H1 (cell line): ENCODE measurements at regions not wholly inside any gene's neighbourhood (a gene's known extent, or its start where the extent isn't known, plus 50 kb on each side); places are given as distances from the start of the nearest gene placed in this dataset.

Source experiments
- ASH2L ChIP-seq: fragments of 200-600, 300-600 bp; sonication (generic); IDR thresholded peaks from one replicate; pipeline ENCODE4 v1.7.1; 2017; ENCODE audit warnings: low read length
- ATF2 ChIP-seq: IDR thresholded peaks from 2 replicates; pipeline ENCODE4 v1.6.1; 2012; ENCODE audit warnings: low read length, inconsistent platforms
- CTCF ChIP-seq, 3 experiments: IDR thresholded peaks; 1 replicate in 2 of 3; 2 replicates in 1 of 3; pipeline versions ENCODE4 v1.5.1 to v1.6.1; 2011; ENCODE audit warnings: low read length in 3 of 3, mild to moderate bottlenecking in 3 of 3, inconsistent platforms in 2 of 3, low read depth in 1 of 3, moderate library complexity in 1 of 3; ENCODE audit not compliant: insufficient read depth in 1 of 3; ENCODE audit errors: control extremely low read depth in 1 of 3
- EP300 ChIP-seq, 2 experiments: IDR thresholded peaks; 1 replicate in 1 of 2; 2 replicates in 1 of 2; pipeline ENCODE4 v1.6.1; 2011 to 2012; ENCODE audit warnings: low read depth in 2 of 2, low read length in 2 of 2, mild to moderate bottlenecking in 2 of 2, borderline replicate concordance in 1 of 2, inconsistent platforms in 1 of 2, moderate library complexity in 1 of 2
- JUND ChIP-seq: IDR thresholded peaks from 2 replicates; pipeline ENCODE4 v1.6.1; 2011; ENCODE audit warnings: mild to moderate bottlenecking, improper control_type of control experiment, low read length
- POLR2AphosphoS5 ChIP-seq: IDR thresholded peaks from 2 replicates; pipeline ENCODE4 v1.6.1; 2011; ENCODE audit warnings: low read depth, low read length
- POU5F1 ChIP-seq: IDR thresholded peaks from 2 replicates; pipeline ENCODE4 v1.6.1; 2011; ENCODE audit warnings: low read depth, mild to moderate bottlenecking, low read length, moderate library complexity
- SIN3A ChIP-seq, 2 experiments: IDR thresholded peaks in 1 of 2; conservative IDR thresholded peaks in 1 of 2; 2 replicates each; pipeline ENCODE4 v1.6.1; 2011 to 2012; ENCODE audit warnings: low read length in 2 of 2, improper control_type of control experiment in 1 of 2, low read depth in 1 of 2, mild to moderate bottlenecking in 1 of 2
- USF2 ChIP-seq: IDR thresholded peaks from 2 replicates; pipeline ENCODE4 v1.6.1; 2011; ENCODE audit warnings: low read length, improper control_type of control experiment

GRCh38 chr1:163826500-163826899, 504.7 kb downstream of the NUF2 start:
- TF ChIP-seq CTCF (IDR thresholded peaks at IDR 0.05; ENCODE audit: control extremely low read depth in 1 of 3, insufficient read depth in 1 of 3, low read depth in 1 of 3, low read length in 3 of 3) (no peak), POU5F1 (no peak), EP300 (IDR thresholded peaks at IDR 0.05; ENCODE audit: borderline replicate concordance in 1 of 2, low read depth in 2 of 2, low read length in 2 of 2) (no peak), JUND (no peak), USF2 (no peak), SIN3A (conservative IDR thresholded peaks at IDR 0.05 in 1 of 2, IDR thresholded peaks at IDR 0.05 in 1 of 2; ENCODE audit: low read depth in 1 of 2, low read length in 2 of 2) (no peak), ATF2 (no peak), ASH2L (no peak), POLR2AphosphoS5 (no peak)
